ENCODE measurements at regions not wholly inside any gene's neighbourhood (a gene's known extent, or its start where the extent isn't known, plus 50 kb on each side); places are given as distances from the start of the nearest gene placed in this dataset.
"Not testable (repeated sequence)": the region's sequence is repeated elsewhere in the genome, so short reads cannot be mapped to it uniquely, and the experiment has no call there.

DNA sequence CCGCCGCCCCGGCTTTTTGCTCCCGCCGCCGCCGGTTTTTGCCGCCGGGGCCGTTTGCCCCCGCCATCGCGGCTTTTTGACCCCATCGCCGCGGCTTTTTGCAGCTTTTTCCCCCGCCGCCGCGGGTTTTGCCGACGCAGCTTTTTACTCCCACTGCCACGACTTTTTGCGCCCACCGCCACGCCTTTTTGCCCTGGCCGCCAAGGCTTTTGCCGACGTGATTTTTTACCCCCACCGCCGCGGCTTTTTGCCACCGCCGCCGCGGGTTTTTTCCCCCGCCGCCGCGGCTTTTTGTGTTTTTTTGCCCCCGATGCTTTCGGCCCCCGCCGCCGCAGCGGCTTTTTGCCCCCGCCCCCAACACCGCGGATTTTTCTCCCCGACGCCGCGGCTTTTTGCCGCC lies 5001.9 kb upstream of the OR11H1 start:
- not testable (repeated sequence) for H3K9me3 ChIP-seq (replicated peaks in 1 of 11); H3K36me3 ChIP-seq; H3K4me3 ChIP-seq; H3K4me1 ChIP-seq; H3K27me3 ChIP-seq; H3K9ac ChIP-seq; H3K4me2 ChIP-seq; H3K27ac ChIP-seq; H4K20me1 ChIP-seq

DNA sequence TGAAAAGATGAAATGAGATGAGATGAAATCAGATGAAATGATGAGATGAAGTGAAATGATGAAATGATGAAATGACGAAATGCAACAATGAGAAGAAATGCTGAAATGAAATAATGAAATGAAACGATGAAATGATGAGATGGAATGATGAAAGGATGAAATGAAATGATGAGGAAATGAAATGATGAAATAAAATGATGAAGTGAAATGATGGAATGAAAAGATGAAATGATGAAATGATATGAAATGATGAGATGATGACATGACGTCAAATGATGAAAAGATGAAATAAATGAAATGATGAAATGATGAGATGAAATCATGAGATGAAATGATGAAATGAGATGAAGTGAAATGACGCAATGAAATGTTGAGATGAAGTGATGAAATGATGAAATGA lies 4996.9 kb upstream of the OR11H1 start:
- not testable (repeated sequence) for H3K9ac ChIP-seq; H3K27ac ChIP-seq; H3K4me2 ChIP-seq; H3K4me3 ChIP-seq; H4K20me1 ChIP-seq; H3K4me1 ChIP-seq; H3K27me3 ChIP-seq; H3K9me3 ChIP-seq (replicated peaks in 1 of 11); H3K36me3 ChIP-seq

DNA sequence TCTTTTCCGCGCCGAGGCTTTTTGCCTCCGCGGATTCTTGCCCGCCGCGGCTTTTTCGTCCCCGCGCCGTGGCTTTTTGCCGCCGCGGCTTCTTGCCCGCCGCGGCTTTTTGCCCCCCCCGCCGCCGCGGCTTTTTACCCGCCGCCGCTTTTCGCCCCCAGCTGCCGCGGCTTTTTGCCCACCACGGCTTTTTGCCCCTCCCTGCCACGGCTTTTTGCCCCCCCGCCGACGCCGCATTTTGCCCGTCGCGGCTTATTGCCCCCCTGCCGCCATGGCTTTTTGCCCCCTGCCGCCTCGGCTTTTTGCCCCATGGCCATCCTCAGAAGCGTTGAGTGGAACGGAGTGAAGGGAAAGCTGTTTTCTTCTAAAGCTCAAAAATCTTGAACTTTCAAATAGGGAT lies 4955.5 kb upstream of the OR11H1 start:
- not testable (repeated sequence) for H3K27ac ChIP-seq, H3K27me3 ChIP-seq, H4K20me1 ChIP-seq, H3K36me3 ChIP-seq, H3K4me2 ChIP-seq, H3K4me1 ChIP-seq, H3K9ac ChIP-seq, H3K4me3 ChIP-seq
- H3K9me3 ChIP-seq (replicated peaks in 1 of 11) = peaks cover 0 to 13% (median 6%) of the 10 kb centered on the region in 11 experiments; a peak in 16 of 22 replicates

DNA sequence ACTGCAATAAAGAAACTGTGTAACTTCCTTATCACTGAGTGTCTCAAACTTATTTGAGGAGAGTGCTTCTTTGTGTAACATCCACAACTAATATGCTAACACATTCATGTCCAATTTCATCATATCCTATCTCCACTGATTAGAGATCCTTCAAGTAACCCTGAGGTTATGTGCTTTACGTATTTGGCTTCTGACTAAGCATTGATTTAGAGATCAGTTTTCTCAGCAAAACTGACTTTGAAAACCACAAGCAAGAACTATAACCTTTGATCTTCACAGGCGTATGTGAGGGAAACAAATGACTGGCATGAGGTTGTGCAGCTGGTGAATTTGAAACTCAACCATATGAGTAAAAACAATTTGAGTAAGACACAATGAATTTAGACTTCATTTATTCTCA lies 4926.9 kb upstream of the OR11H1 start:
- H3K4me3 ChIP-seq; H3K4me1 ChIP-seq; H3K4me2 ChIP-seq; H4K20me1 ChIP-seq; H3K9me3 ChIP-seq (replicated peaks in 1 of 11); H3K9ac ChIP-seq; H3K36me3 ChIP-seq; H3K27me3 ChIP-seq; H3K27ac ChIP-seq: not testable (repeated sequence)

DNA sequence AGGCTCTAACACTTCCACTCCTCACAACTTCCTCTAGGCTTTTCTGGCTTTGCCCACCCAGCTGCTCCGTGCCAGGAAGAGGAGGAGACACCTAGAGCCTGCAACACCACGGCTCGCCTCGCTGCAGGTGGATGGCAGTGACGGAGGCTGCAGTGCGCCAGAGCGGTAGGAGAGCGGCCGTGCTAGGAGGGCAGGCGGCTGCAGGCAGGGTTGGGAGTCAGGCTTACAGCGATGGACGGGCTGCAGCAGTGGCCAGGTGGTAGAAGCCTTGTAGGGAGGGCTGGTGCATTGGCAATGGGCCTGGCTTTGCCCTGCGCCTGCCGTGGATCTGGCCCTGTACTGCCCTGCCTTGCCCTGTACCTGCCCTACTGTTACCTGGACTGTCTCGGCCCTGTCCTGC lies 4896.0 kb upstream of the OR11H1 start:
- H3K9ac ChIP-seq; H4K20me1 ChIP-seq; H3K4me3 ChIP-seq; H3K36me3 ChIP-seq; H3K27me3 ChIP-seq; H3K4me2 ChIP-seq; H3K27ac ChIP-seq; H3K4me1 ChIP-seq; H3K9me3 ChIP-seq (replicated peaks in 1 of 11): not testable (repeated sequence)

DNA sequence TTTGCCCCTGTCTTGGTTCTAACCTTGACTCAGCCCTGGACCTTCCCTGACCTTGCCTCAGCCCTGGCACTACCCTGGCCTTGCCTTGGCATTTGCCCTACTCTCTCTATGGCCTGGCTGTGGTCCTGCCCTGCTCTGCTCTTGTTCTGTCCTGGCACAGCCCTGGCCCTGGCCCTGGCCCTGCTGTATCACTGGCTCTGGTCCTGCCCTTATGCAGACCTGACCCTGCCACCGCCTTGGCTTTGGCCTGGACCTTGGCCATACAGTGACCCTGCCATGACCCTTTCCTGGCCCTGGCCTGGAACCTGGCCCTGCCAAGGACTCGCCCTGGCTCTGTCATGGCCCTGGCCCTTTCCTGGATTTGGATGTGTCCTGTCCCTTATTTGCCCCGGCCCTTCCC lies 4892.7 kb upstream of the OR11H1 start:
- not testable (repeated sequence) for H3K4me1 ChIP-seq; H3K4me3 ChIP-seq; H3K27ac ChIP-seq; H4K20me1 ChIP-seq; H3K9me3 ChIP-seq (replicated peaks in 1 of 11); H3K27me3 ChIP-seq; H3K9ac ChIP-seq; H3K36me3 ChIP-seq; H3K4me2 ChIP-seq

DNA sequence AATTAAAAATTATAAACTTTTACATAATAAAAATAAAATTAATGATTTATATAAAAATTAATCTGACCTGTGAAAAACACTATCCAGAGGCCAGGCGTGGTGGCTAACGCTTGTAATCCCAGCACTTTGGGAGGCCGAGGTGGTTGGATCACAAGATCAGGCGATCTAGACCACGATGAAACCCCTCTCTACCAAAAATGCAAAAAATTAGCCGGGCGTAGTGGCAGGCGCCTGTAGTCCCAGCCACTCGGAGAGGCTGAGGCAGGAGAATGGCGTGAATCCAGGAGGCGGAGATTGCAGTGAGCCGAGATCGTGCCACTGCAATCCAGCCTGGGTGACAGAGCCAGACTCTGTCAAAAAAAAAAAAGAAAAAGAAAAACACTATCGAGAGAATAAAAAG lies 4865.2 kb upstream of the OR11H1 start:
- not testable (repeated sequence) for H3K4me1 ChIP-seq; H3K27ac ChIP-seq; H3K9ac ChIP-seq; H3K4me3 ChIP-seq; H3K36me3 ChIP-seq; H3K4me2 ChIP-seq; H3K27me3 ChIP-seq; H3K9me3 ChIP-seq (replicated peaks in 1 of 11); H4K20me1 ChIP-seq

DNA sequence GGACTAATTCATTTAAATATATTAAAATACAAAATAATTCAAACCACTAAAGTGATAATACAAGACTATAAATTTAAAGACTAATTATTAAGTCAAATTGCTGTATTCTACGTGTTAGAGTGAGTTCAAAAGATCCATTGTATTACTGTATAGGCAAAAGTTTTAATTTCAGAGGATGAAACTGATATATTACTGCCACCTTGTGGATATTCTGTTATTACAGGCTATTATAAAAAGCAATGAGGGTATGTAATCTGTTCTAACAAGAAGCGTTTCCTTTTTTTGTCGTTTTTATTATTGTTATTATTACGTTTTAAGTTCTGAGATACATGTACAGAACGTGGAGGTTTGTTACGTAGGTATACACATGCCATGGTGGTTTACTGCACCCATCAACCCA lies 4854.9 kb upstream of the OR11H1 start:
- not testable (repeated sequence) for H3K4me1 ChIP-seq; H3K9me3 ChIP-seq (replicated peaks in 1 of 11); H3K9ac ChIP-seq; H3K27me3 ChIP-seq; H3K4me2 ChIP-seq; H3K27ac ChIP-seq; H3K4me3 ChIP-seq; H3K36me3 ChIP-seq; H4K20me1 ChIP-seq

DNA sequence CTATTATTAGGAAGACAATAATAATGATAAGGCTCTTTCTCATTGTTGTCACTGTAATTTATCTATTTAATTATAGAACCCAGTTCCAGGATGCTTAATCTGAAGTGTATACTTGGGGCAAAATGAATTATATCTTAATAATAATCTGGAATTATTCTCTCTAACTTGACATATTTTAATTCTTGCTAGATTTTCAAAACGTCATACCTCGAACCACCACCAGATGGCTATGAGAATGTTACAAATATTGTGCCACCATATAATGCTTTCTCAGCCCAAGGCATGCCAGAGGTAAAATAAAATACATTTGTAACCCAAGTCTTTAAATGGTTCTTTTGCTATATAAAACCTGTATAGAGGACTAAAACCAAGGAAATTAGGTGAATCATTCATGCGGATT lies 4849.3 kb upstream of the OR11H1 start:
- H3K4me3 ChIP-seq; H3K4me1 ChIP-seq; H3K9me3 ChIP-seq (replicated peaks in 1 of 11); H3K4me2 ChIP-seq; H3K27ac ChIP-seq; H4K20me1 ChIP-seq; H3K36me3 ChIP-seq; H3K9ac ChIP-seq; H3K27me3 ChIP-seq: not testable (repeated sequence)

DNA sequence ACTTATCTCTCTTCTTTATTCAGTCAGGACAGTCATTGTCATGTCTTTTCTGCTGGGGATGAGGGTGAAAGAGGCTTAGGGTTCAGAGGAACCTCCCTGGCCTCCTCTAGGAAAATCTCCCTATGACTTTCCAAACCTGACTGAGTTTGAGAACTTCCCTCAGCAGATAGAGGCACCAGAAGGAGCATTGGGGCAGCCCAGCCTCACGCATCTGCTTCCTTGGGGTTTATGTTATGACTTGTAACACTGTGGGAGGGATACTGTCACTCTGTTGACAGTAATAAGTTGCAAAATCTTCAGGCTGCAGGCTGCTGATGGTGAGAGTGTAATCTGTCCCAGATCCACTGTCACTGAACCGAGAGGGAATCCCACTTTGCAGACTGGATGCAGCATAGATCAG lies 4842.6 kb upstream of the OR11H1 start:
- not testable (repeated sequence) for H3K4me2 ChIP-seq; H3K4me1 ChIP-seq; H3K27me3 ChIP-seq; H3K4me3 ChIP-seq; H3K36me3 ChIP-seq; H3K9me3 ChIP-seq (replicated peaks in 1 of 11); H3K9ac ChIP-seq; H4K20me1 ChIP-seq; H3K27ac ChIP-seq

DNA sequence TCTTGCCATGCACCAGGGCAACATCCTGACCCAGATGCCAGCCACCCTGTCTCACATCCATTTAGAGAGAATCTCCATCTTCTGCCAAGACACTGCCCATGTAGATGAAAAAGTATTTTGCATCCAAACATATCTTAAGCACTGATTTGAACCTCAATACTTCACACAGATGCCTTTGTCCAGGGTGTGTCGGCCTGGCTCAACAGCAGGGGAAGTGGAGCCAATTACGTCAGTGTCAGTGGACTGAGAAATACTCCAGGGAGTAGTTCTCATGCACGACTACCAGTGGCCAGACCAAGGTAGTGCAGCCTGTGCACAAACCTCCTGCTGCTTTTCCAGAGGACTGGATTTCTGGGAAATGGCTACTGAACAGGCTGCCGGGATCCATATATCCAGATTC lies 4840.7 kb upstream of the OR11H1 start:
- H3K9ac ChIP-seq; H3K4me3 ChIP-seq; H3K9me3 ChIP-seq (replicated peaks in 1 of 11); H4K20me1 ChIP-seq; H3K4me1 ChIP-seq; H3K36me3 ChIP-seq; H3K27ac ChIP-seq; H3K4me2 ChIP-seq; H3K27me3 ChIP-seq: not testable (repeated sequence)

DNA sequence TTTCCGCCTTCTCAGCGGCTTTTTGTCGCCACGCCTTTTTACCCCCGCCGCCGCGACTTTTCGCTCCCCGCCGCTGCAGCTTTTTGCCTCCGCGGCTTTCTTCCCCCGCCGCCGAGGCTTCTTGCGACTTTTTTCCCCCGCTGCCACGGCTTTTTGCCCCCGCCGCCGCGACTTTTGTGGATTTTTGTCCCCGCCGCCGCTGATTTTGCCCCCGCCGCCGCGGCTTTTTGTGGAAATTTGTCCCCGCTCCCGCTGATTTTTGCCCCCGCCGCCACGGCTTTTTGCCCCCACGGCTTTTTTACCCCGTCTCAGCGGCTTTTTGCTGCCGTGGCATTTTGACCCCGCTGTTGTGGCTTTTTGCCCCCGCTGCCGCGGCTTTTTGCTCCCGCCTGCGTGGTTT lies 4829.2 kb upstream of the OR11H1 start:
- not testable (repeated sequence) for H3K27ac ChIP-seq, H3K36me3 ChIP-seq, H3K9ac ChIP-seq, H3K27me3 ChIP-seq, H4K20me1 ChIP-seq, H3K4me1 ChIP-seq, H3K4me3 ChIP-seq, H3K4me2 ChIP-seq
- peaks cover 16 to 19% (median 17%) of the 10 kb centered on the region in 11 experiments for H3K9me3 ChIP-seq (replicated peaks in 1 of 11)

DNA sequence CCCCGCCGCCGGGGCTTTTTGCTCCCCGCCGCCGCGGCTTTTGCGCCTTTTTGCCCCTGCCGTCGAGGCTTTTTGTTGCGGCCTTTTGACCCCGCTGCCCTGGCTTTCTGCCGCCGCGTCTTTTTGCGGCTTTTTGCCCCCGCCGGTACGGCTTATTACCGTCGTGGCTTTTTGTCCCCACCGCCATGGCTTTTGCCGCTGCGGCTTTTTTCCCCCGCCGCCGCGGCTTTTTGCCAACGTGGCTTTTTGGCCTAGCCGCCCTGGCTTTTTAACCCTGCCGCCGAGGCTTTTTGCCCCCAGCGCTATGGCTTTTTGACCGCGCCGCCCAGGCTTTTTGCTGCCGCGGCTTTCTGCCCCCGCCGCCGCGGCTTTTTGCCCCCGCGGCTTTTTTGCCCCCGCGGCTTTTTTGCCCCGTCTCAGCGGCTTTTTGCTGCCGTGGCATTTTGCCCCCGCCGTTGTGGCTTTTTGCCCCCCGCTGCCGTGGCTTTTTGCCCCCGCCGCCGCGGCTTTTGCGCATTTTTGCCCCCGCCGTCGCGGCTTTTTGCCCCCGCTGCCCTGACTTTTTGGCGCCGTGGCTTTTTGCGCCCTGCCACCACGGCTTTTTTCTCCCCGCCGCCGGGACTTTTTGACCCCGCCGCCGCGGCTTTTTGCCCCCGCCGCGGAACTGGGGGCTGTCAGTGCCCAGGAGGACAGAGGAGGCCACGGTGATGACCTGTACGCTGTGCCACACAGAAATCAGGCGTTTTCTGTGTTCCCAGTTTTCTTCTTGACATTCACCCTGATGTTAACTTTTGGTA lies 4828.5 kb upstream of the OR11H1 start:
- not testable (repeated sequence) for H3K4me1 ChIP-seq, H3K36me3 ChIP-seq, H3K27me3 ChIP-seq, H3K9ac ChIP-seq, H3K4me3 ChIP-seq, H3K4me2 ChIP-seq, H4K20me1 ChIP-seq, H3K27ac ChIP-seq
- peaks cover 16 to 19% (median 17%) of the 10 kb centered on the region in 11 experiments for H3K9me3 ChIP-seq (replicated peaks in 1 of 11)

DNA sequence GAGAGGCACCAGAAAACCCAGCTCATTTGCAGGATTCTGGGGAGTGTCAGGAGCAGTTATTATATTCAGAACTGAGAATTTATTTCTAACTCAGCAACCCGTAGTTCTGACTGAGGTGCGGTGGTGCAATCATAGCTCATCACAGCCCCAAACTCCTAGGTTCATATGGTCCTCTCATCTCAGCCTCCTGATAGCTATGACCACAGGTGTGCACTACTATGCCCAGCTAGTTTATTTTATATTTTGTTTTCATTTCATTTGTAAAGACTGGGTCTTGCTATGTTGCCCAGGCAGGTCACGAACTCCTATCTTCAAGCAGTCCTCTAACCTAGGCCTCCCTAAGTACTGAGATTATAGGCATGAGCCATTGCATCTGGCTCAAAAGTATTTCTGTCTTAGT lies 4819.8 kb upstream of the OR11H1 start:
- H3K9me3 ChIP-seq (replicated peaks in 1 of 11); H3K27ac ChIP-seq; H3K4me3 ChIP-seq; H3K4me1 ChIP-seq; H4K20me1 ChIP-seq; H3K36me3 ChIP-seq; H3K9ac ChIP-seq; H3K27me3 ChIP-seq; H3K4me2 ChIP-seq: not testable (repeated sequence)

DNA sequence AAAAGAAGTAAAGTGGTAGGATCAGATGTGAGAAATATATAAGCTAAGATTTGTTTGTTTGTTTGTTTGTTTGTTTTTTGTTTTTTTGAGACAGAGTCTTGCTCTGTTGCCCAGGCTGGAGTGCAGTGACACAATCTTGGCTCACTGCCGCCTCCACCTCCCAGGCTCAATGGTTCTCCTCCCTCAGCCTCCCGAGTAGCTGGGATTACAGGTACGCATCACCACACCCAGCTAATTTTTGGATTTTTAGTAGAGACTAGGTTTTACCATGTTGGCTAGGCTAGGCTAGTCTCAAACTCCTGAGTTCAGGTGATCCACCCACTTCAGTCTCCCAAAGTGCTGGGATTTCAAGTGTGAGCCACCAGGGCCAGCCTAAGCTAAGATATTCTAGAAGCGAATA lies 4817.1 kb upstream of the OR11H1 start:
- not testable (repeated sequence) for H3K9me3 ChIP-seq (replicated peaks in 1 of 11); H3K4me2 ChIP-seq; H3K9ac ChIP-seq

More for the DNA sequence above, 4817.1 kb upstream of the OR11H1 start:
- not testable (repeated sequence) for H3K27me3 ChIP-seq, H3K4me3 ChIP-seq, H4K20me1 ChIP-seq, H3K27ac ChIP-seq, H3K36me3 ChIP-seq, H3K4me1 ChIP-seq

All from BLaER1 treated with 17β-estradiol and CSF1 and Interleukin-3, amounts not matched to agents 10 nM and 100 nM (cell line).